NCI-H2107 (cell line): ENCODE measurements at regions not wholly inside any gene's neighbourhood (a gene's known extent, or its start where the extent isn't known, plus 50 kb on each side); places are given as distances from the start of the nearest gene placed in this dataset.

Source experiments
- DNase-seq: peaks from one replicate; lab custom pipeline; 2025; lab: John Stamatoyannopoulos, UW

DNA sequence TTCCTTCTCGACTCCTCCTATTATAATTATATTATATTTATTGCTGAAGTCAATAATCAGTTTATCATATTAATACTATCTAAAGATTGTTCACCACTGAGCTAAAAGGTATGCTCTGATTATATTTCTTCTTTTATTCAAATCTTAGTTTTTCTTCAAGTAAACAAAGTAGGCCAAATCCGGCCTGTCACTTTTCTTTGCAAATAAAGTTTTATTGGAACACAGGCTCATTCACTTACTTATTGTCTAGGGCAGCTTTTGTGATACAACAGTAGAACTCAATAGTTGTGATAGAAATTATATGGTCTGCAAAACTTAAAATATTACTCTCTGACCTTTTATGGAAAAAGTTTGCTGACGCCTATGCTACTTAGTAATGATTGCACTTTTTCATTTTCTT, 92.4 kb upstream of the DNAJC19 start:
- no peak for DNase-seq

DNA sequence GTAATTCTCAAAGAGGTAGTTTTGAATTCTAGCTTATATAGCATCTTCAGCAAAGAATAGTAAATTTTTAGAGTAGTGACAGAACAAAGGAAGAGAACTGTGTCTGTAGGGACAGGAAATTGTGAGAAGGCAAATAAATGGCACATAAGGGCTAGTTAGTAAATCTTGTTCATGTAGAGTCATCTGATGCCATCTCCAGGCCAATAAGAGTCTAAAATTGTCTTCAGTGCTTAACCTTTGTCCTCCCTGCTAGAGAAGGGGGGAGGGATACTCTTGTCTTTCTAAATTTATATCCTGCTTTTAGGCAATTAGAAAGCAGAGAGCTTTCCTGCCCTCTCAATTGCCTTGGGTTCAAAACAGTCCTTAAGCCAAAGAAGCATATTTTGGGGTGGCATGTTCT, 87.0 kb upstream of the DNAJC19 start:
- DNase-seq = no peak

DNA sequence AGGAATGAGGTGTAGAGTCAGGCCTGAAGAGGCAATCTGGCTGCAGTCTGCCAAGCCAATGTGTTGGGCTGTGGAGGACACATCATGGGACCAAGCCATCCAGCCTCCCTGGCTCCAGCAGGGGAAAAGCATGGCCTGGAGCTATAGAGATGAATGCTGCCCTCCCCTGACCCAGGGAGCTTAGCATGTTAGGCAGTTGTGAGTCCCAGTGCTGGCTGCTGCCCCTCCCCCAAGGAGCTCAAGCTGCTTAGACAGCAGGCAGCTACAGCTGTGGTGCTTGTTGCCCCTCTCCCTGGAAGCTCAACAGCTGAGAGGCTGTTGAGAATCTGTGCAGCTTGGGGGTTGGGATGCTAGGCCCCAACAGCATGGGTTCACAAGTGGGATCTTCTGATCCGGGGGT, 85.6 kb upstream of the DNAJC19 start:
- DNase-seq = no peak

DNA sequence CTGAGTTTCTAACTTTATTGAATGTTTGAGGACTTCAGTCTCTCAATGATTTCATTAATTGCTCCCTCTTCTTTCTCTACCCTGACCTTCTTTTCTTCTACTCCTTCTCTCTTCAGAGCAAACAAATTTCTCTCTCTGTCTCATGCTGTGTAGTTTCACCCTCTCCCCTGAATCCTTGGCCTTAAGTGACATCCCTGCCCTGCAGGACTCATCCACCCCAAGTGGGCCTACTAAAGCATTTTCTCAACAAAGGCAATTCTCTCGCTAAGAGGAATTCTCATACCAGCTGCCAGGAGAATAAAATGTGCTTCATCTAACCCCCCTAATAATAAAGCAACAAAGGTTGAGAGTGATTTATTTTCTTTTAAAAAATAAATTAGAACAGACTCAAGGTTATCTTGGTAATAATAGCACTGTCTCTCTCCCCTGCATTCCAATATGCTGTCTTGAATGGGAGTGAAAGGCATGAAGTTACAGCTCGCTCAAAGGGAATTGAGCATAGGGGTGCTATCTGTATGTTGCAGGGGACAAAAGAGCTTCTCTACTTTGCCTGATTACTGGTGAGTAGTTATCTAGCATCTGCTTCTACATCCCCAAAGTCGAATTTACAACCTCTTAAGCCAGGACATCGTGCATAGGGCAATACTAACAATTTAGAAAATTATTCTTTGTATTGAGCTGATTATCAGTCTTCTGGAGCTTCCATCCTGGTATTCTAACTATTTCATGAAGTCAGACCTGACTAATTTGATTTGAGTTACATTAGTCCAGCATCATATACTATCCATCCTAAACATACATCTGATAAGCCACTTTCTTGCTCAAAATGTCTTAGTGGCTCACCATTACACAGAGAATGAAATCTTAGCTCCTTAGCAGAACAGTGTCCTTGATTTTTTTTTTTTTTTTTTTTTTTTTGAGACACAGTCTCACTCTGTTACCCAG, 76.9 kb upstream of the DNAJC19 start:
- DNase-seq = no peak

DNA sequence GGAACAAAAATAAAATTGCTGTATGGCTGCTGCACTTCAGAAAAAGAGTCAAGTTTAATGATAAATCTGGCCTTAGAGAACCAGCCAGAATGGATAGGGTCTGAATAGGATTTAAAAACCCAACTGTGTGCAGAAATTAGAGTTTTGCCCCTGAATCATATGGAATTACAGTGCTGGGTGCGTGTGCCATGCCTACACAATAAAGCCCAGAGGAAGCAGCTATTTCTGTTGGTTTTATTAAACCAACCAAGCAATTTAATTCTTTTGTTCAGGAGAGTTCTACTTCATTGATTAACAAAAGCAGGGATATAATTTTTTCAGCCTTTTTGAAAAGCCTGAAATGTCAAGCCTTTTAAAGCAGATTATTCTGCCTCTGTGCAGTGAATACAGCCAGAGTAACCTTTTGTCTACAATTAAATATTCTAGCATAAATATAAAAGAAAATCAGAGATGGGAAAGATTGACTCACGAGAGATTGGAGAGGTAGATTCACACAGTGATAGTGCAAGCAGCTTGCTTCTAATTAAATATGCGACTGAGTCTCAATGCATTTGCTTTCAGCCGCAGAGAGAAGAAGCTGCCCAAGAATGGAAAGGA, 66.7 kb upstream of the DNAJC19 start:
- DNase-seq = no peak

DNA sequence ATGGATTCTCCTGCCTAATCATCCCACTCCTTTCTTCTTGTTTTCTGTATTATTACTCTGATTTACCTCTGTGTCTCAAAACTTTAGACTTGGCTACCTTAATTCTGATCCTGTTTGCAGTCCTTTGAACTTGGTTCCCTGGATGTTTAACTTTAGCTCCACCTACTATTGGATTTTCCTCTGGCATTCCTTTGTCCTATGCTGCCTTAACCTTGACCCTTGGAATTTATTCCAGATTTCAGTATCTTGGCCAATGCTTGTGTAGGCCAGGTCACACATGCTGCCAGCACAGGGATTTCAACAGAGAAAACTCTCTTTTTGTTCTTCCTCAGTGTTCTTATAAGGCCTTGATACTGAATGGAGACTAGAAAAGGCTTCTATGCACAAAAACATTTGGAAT, 65.0 kb upstream of the DNAJC19 start:
- DNase-seq = no peak

DNA sequence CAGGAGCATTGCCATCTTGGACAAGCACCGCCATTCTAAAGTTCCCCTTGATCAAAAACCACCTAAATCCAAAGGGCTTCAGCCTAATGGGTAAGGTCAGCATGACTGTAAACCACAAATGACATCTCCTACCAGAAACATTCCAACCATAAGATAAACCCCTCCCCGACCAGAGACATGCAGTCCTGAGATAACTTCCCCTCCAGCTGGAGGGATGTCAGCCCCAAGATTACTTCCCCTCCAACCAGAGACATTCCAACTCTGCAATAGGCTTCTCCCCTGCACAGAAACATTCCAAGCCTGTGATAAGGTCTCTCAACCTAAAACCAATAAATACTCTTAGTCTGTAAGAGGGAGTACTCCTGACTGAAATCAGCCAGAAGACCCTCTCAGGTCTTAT, 62.7 kb upstream of the DNAJC19 start:
- no peak for DNase-seq

DNA sequence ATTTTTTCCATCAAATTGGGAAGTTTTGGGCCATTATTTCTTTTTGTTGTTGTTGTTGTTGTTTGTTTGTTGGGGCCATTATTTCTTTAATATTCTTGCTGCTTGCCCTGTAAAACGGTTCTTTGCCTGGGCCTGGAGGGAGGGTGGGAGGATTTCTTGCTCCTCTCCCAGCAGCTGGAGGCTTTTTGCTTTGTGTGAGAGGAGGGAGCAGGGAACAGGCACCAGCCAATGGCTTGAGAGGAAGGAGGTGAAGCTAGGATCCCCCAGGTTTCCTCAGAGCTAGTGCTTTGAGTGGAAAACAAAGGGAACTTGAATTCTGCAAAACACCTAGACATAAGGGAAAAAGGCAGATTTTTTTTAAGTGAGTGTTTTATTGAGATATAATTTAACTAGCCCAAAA, 61.2 kb upstream of the DNAJC19 start:
- no peak for DNase-seq

DNA sequence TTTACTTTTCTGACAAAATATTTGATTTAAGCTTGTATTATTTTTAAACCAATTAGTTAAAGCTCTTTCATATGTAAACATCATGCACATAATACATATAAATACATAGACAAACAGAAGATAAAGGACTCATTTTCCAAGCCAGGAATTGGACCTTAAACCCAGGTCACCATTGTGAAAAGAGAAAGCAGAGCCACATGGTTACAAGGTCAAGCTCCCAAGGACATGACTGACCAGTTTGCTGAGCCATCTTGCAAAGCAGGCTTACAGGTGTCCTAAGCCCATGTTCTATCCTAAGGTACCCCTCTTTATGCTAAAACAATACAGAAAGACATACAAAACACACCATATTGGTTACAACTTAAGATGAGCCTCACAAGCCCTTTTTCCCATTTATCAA, 50.5 kb upstream of the DNAJC19 start:
- DNase-seq = no peak
